ENCODE measurements at regions not wholly inside any gene's neighbourhood (a gene's known extent, or its start where the extent isn't known, plus 50 kb on each side); places are given as distances from the start of the nearest gene placed in this dataset.

GRCh38 chr21:43334214-43334958 lies 92.5 kb downstream of the SIK1 start:
- Histone ChIP-seq H3K36me3 (no peaks in the 10 kb centered on the region), H3K4me1 (no peaks in the 10 kb centered on the region), H3K4me3 (no peak overlapping the region), H3K27me3 (no peaks in the 10 kb centered on the region), H3K27ac (no peak overlapping the region), H3K9me3 (no peaks in the 10 kb centered on the region)
- TF ChIP-seq POLR2A (IDR thresholded peaks at IDR 0.05) (no peak), CTCF (IDR thresholded peaks at IDR 0.05) (no peak)
- intact Hi-C loops (cut with DNase I; ENCODE audit: low total_unique reads), result no loop called here
- DNase-seq, result no peak

GRCh38 chr21:43333298-43334062 lies 93.5 kb downstream of the SIK1 start:
- intact Hi-C loops (cut with DNase I; ENCODE audit: low total_unique reads), result no loop called here
- no peak for TF ChIP-seq CTCF (IDR thresholded peaks at IDR 0.05)
- TF ChIP-seq POLR2A (IDR thresholded peaks at IDR 0.05), result no peak
- no peaks in the 10 kb centered on the region for H3K36me3 ChIP-seq
- H3K4me3 ChIP-seq, result peak overlapping the region in 1 of 2 donors; percentile 9
- H3K27me3 ChIP-seq, result no peaks in the 10 kb centered on the region
- no peaks in the 10 kb centered on the region for H3K4me1 ChIP-seq
- DNase-seq, result peak in 1 of 2 donors; percentile 34
- peak overlapping the region in 1 of 2 donors; percentile 20 for H3K27ac ChIP-seq
- H3K9me3 ChIP-seq, result no peaks in the 10 kb centered on the region

GRCh38 chr21:43332861-43333297 lies 94.1 kb downstream of the SIK1 start:
- Histone ChIP-seq H3K27me3 (no peaks in the 10 kb centered on the region), H3K27ac (peak overlapping the region in 1 of 2 donors; percentile 20), H3K4me3 (peak overlapping the region in 1 of 2 donors; percentile 9), H3K36me3 (no peaks in the 10 kb centered on the region), H3K4me1 (no peaks in the 10 kb centered on the region), H3K9me3 (no peaks in the 10 kb centered on the region)
- no peak for DNase-seq
- intact Hi-C loops (cut with DNase I; ENCODE audit: low total_unique reads), result no loop called here
- no peak for TF ChIP-seq POLR2A (IDR thresholded peaks at IDR 0.05)
- no peak for TF ChIP-seq CTCF (IDR thresholded peaks at IDR 0.05)

DNA sequence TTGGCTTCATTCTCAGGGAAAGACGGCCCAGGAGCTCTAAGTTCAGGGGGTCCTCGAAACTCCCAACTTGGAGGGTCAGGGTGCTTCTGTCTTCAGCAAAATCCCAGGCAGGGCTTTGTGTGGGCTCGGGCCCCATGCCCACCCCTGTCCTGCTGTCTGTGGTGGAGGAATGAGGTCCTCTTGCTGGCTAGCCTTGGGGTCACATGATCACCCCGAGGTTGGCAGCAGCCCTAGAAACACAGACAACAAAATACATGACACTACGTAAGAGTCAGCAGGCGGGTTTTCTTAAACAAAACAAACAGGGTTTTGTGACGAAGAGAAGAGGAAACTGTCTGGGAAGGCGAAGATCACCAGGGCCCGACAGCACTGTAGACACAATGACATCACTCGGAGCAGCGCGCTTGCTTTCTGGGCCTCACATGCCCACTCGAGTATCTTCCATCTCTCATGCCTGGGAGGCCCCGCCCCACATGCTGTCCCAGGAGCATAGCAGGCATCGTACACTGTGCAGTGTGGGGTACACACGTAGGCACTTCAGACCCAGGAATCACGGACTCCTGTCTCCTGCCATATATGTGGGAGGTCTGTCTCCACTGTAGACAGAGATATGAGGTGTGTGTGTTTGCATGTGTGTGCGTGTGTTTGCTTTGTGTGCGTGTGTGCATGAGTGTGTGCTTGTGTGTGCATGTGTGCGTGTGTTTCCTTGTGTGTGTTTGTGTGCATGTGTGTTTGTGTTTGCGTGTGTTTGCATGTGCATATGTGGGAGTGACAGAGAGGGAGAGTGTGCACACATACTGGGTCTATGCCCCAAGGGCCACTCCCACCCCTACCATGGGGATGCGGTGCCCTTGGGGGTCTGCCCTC lies 94.7 kb downstream of the SIK1 start:
- no peak for DNase-seq
- TF ChIP-seq POLR2A (IDR thresholded peaks at IDR 0.05) (no peak), CTCF (IDR thresholded peaks at IDR 0.05) (no peak)
- no peaks in the 10 kb centered on the region for H3K4me1 ChIP-seq
- no peaks in the 10 kb centered on the region for H3K9me3 ChIP-seq
- H3K36me3 ChIP-seq, result no peaks in the 10 kb centered on the region
- no peak overlapping the region for H3K4me3 ChIP-seq
- no peak overlapping the region for H3K27ac ChIP-seq
- no peaks in the 10 kb centered on the region for H3K27me3 ChIP-seq
- intact Hi-C loops (cut with DNase I; ENCODE audit: low total_unique reads), result no loop called here

Measured in uterus (tissue), 3 donors.